ENCODE measurements at regions not wholly inside any gene's neighbourhood (a gene's known extent, or its start where the extent isn't known, plus 50 kb on each side); places are given as distances from the start of the nearest gene placed in this dataset.
A peak's percentile ranks its signal among the peaks of the same experiment; 100 is the strongest.

DNA sequence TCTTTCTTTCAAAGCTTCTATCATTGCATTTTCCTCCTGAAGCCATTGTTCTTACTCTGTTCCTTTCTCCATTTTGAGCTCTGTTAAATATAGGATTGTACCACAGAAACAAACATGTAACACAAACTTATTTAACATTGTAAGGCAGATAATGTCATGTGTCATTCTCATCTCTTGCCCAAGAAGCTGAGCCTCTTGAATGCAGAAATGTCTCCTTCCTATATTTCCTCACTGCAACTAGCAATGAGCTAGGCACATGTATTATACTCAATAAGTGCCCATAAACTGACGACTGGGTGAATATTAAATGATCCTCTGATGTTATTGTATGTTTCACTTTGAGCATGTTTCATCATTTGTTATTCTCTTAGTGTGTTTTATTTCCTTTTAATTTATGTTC, 56.7 kb upstream of the SLC7A11 start:
- peak; percentile 55 to 82 (median 69) for DNase-seq
- no peaks in the 10 kb centered on the region for H3K27me3 ChIP-seq (ENCODE audit: control insufficient read depth in 2 of 2, insufficient read depth in 2 of 2, low read length in 2 of 2)
- no peak overlapping the region for H2AFZ ChIP-seq (ENCODE audit: insufficient read depth, low read depth, low read length, poor library complexity, severe bottlenecking)
- Mint-ChIP-seq H3K27ac (peak overlapping the region; percentile 44 to 93 (median 82)), H3K4me1 (peaks cover 14% of the 10 kb centered on the region), H3K27me3 (ENCODE audit: low read depth in 3 of 3) (peaks cover 0 to 2% (median 0%) of the 10 kb centered on the region in 3 donors), H3K9me3 (peaks cover 0 to 5% (median 2%) of the 10 kb centered on the region in 7 donors), H3K4me3 (peak overlapping the region in 1 of 2 donors; percentile 74), H3K36me3 (no peaks in the 10 kb centered on the region)
- H3K4me2 ChIP-seq (replicated peaks; ENCODE audit: extremely low read depth, low read length, poor library complexity, severe bottlenecking) = peak overlapping the region; percentile 29
- intact Hi-C loops (cut with micrococcal nuclease) = no loop called here
- peaks cover 0 to 6% of the 10 kb centered on the region in 2 donors for H3K4me1 ChIP-seq (ENCODE audit: control insufficient read depth in 1 of 2, insufficient read depth in 2 of 2, low read length in 2 of 2)
- H4K20me1 ChIP-seq (ENCODE audit: insufficient read depth, low read length) = no peaks in the 10 kb centered on the region
- no peak for TF ChIP-seq CTCF (IDR thresholded peaks at IDR 0.05)
- peak overlapping the region in 1 of 3 experiments; percentile 22 for H3K4me3 ChIP-seq (replicated peaks in 1 of 3; ENCODE audit: low read depth in 2 of 3, low read length in 3 of 3)
- peak overlapping the region in 1 of 2 donors; percentile 68 for H3K27ac ChIP-seq (ENCODE audit: low read depth in 1 of 2, low read length in 2 of 2)
- no peaks in the 10 kb centered on the region for H3K36me3 ChIP-seq (replicated peaks in 1 of 2; ENCODE audit: control insufficient read depth in 1 of 2, insufficient read depth in 2 of 2, low read length in 2 of 2)
- no peak overlapping the region for H3K9ac ChIP-seq (ENCODE audit: insufficient read depth, low read length, poor library complexity, severe bottlenecking)
- WGBS (ENCODE audit: insufficient coverage) = no CpG with 5 or more reads among the region's 1 CpG
- no peaks in the 10 kb centered on the region for H3K79me2 ChIP-seq (ENCODE audit: insufficient read depth, low read length)
- H3K9me3 ChIP-seq (replicated peaks in 1 of 2; ENCODE audit: control insufficient read depth in 1 of 2, insufficient read depth in 1 of 2, low read length in 2 of 2) = no peaks in the 10 kb centered on the region

GRCh38 chr4:138298431-138298830, 56.3 kb upstream of the SLC7A11 start:
- Mint-ChIP-seq H3K4me1 (peaks cover 14% of the 10 kb centered on the region), H3K36me3 (no peaks in the 10 kb centered on the region), H3K27me3 (ENCODE audit: low read depth in 3 of 3) (peaks cover 0 to 2% (median 0%) of the 10 kb centered on the region in 3 donors), H3K9me3 (peaks cover 0 to 5% (median 2%) of the 10 kb centered on the region in 7 donors), H3K4me3 (peak overlapping the region in 1 of 2 donors; percentile 74), H3K27ac (peak overlapping the region; percentile 44 to 93 (median 82))
- H3K27ac ChIP-seq (ENCODE audit: low read depth in 1 of 2, low read length in 2 of 2) = peak overlapping the region in 1 of 2 donors; percentile 68
- peaks cover 0 to 6% of the 10 kb centered on the region in 2 donors for H3K4me1 ChIP-seq (ENCODE audit: control insufficient read depth in 1 of 2, insufficient read depth in 2 of 2, low read length in 2 of 2)
- H3K9ac ChIP-seq (ENCODE audit: insufficient read depth, low read length, poor library complexity, severe bottlenecking) = no peak overlapping the region
- peak overlapping the region; percentile 29 for H3K4me2 ChIP-seq (replicated peaks; ENCODE audit: extremely low read depth, low read length, poor library complexity, severe bottlenecking)
- no peaks in the 10 kb centered on the region for H3K9me3 ChIP-seq (replicated peaks in 1 of 2; ENCODE audit: control insufficient read depth in 1 of 2, insufficient read depth in 1 of 2, low read length in 2 of 2)
- H3K79me2 ChIP-seq (ENCODE audit: insufficient read depth, low read length) = no peaks in the 10 kb centered on the region
- H3K36me3 ChIP-seq (replicated peaks in 1 of 2; ENCODE audit: control insufficient read depth in 1 of 2, insufficient read depth in 2 of 2, low read length in 2 of 2) = no peaks in the 10 kb centered on the region
- no peaks in the 10 kb centered on the region for H4K20me1 ChIP-seq (ENCODE audit: insufficient read depth, low read length)
- H3K4me3 ChIP-seq (replicated peaks in 1 of 3; ENCODE audit: low read depth in 2 of 3, low read length in 3 of 3) = peak overlapping the region in 1 of 3 experiments; percentile 22
- H3K27me3 ChIP-seq (ENCODE audit: control insufficient read depth in 2 of 2, insufficient read depth in 2 of 2, low read length in 2 of 2) = no peaks in the 10 kb centered on the region
- intact Hi-C loops (cut with micrococcal nuclease) = no loop called here
- peak; percentile 15 to 71 (median 38) for DNase-seq
- no peak for TF ChIP-seq CTCF (IDR thresholded peaks at IDR 0.05)
- 40% methylated on average over 1 of the region's 1 CpG for WGBS (ENCODE audit: insufficient coverage)
- no peak overlapping the region for H2AFZ ChIP-seq (ENCODE audit: insufficient read depth, low read depth, low read length, poor library complexity, severe bottlenecking)

Data from CD14-positive monocyte (primary cell).